Iris pigment epithelial cell (primary cell): ENCODE measurements at regions not wholly inside any gene's neighbourhood (a gene's known extent, or its start where the extent isn't known, plus 50 kb on each side); places are given as distances from the start of the nearest gene placed in this dataset.
"Not testable (repeated sequence)": the region's sequence is repeated elsewhere in the genome, so short reads cannot be mapped to it uniquely, and the experiment has no call there.

Experiments used
- DNase-seq: peaks from one replicate; pipeline ENCODE4 v3.0.0-alpha.2; 2011; ENCODE audit warnings: low read depth

GRCh38 chr14:71606064-71606463 is 326.2 kb upstream of the RGS6 start:
- DNase-seq, result no peak

GRCh38 chr14:71606575-71606974 is 325.7 kb upstream of the RGS6 start:
- DNase-seq, result no peak

- no peak for DNase-seq
Measured at GRCh38 chr14:71607056-71607455, 325.2 kb upstream of the RGS6 start.

DNA sequence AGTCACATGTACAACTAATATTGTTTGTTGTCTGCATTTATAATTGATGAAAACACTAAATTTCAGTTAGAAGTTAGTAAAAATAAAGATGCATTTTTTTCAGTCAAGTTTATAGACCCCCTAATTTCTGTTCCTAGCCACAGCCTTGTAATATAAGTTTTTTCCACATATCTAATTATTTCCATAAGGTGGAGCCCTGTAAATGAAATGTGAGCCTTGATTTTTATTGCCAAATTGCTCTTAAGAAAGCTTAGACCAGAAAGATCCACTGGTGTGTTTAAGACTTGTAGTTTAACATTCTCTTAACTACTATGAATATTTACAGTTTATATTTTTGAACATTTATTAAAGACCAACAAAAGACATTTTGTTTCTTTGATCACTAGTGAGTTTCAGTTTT is 322.1 kb upstream of the RGS6 start:
- no peak for DNase-seq

DNA sequence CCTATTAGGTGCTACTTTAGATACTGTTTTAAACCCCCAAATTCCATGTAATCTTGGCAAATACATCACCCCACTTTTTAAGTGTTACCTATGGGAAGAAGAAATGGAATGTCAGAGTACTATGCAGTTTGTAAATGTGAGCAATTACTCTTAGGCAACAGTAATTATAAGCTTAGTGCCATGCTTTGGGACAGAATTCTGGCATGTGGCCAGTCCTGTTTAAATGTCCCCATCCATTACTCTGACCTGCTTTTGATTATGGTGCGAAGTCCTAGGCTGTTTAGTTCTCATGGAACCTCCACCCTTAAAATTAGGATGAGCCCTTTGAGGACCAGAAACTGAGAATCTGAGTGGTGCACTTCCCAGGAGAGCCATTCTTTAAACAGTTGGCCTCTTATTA is 321.4 kb upstream of the RGS6 start:
- no peak for DNase-seq

- DNase-seq, result no peak
Measured at GRCh38 chr14:71613168-71613567, 319.1 kb upstream of the RGS6 start.

DNA sequence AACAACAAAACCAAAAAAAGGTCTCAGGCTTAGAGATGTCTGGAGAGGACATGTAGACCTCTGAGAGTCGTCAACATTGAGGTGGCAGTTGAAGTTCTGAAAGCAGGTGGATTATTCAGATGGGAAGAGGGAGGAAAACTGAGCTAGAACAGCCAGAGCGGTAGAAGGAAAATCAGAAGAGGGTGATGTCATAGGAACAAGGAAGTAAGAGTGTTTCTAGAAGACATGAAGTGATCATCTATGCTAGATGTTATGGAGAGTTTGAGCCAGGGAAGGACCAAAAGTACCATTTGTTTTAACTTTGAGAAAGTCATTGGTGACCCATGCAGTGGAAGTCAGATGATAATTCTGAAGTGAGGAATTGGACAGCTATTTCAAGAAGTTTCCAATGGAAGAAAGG is 316.2 kb upstream of the RGS6 start:
- no peak for DNase-seq

DNA sequence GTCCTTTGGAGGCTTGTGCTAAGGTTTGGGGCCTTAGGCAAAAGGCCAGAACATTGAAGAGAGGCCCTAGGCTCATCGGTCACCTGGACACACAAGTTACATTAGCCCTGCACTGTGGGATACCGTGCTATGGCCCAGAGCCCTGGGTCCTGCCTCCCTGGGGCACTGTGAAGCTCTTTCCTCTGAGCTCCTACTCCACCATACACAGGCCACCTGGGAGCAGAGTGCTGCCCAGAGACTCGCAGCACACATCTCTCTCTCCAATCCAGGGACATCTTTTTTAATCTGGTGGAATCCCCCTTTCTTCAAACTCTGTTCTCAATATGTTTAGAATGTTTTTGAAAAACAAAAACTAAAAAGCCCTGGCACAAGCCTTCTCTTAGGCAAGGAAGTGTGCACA is 314.2 kb upstream of the RGS6 start:
- no peak for DNase-seq

- DNase-seq, result no peak
Measured at GRCh38 chr14:71618716-71619115, 313.5 kb upstream of the RGS6 start.

DNA sequence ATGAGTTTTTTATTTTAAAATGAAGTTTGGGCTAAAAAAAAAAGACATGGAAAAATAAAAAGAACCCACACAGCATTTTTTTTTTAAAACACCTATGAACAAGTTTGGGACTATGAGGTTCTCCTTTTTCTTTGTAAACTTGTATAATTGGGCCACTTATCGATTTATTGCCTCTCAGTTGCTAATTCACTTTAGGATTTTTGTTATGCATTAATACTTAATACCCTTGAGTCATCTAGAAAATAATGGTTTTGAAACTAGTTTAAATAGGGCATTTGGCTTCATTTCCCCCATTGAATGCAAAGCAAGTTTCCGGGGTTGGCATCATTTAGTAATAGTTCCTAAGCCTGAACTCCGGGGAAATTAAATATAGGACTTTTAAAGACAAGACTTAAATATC is 312.8 kb upstream of the RGS6 start:
- DNase-seq, result no peak

- DNase-seq, result peak; percentile 88
Measured at GRCh38 chr14:71620401-71620800, 311.8 kb upstream of the RGS6 start.

DNA sequence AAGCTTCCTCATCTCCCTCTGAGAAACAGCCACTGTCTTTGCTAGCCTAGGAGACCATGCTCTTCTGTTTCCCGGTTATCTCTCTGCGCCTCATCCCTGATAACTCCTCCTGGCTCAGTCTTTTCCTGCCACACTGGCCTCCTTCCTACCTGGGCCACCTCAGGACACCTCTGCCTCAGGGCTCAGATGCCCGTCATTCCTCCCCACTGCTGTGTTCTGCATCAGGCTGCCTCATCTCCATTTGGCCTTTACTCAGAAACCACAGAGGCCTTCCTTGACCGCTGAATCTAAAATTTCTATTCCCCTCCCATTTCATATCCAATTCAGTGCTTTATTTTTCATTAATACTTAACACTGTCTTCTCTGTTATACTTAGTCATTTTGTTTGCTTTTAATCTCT is 311.0 kb upstream of the RGS6 start:
- peak; percentile 59 for DNase-seq

GRCh38 chr14:71621980-71622605 is 310.1 kb upstream of the RGS6 start:
- DNase-seq, result peak; percentile 12

DNA sequence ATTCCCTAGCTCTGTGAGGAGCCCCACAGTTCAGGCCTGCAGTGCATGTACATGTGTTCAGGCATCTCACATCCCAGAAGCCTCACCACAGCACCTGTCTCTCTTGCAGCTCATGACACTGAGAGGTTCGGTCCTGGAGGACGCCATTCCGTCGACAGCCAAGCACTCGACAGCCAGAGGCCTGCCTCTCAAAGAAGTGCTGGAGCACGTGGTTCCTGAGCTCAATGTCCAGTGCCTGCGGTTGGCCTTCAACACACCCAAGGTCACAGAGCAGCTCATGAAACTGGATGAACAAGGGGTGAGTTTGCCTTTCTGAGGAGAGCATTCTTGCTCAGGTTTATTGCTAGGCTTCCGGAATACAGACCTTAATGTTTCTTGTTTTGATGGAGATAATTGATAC is 308.3 kb upstream of the RGS6 start:
- DNase-seq, result no peak

GRCh38 chr14:71625175-71625574 is 307.1 kb upstream of the RGS6 start:
- peak; percentile 49 for DNase-seq

- DNase-seq, result peak; percentile 79
Measured at GRCh38 chr14:71625891-71626701, 306.1 kb upstream of the RGS6 start.

DNA sequence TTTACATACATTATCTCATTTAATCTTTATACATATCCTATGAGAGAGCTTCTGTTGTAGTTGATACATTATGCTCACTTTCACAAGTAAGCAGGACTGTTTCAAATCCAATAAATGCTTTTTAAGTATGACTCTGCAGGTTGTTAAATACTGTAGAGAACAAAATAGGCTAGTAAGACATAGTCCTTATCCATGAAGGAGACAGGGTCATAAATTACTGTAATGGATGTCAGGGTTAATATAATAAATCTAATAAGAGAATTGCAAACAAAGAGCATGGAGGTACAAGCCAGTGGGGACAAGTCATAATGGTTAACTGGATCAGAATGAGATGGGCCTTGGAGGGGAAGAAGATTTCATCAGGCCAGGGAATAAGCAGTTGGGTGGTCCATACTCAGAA is 303.8 kb upstream of the RGS6 start:
- no peak for DNase-seq

DNA sequence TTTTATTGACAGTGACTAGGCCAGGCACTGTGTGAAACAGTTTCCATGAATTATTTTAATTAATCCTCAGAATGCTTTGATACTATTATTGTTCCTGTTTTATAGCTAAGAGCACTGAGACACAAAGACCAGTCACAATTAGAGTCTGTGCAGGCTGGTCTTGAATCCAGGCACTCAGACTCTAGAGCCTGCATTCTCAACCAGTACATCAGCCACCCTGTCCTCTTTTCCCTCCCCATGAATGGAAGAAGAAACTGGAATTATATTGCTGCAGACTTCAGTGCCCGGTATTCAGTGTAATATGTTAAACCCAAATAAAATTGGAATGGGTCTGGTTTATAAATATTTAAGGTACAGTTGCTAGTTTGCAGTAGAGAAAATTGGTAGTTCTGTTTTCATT is 303.0 kb upstream of the RGS6 start:
- DNase-seq, result peak; percentile 21

- DNase-seq, result peak; percentile 69
Measured at GRCh38 chr14:71629765-71630492, 302.3 kb upstream of the RGS6 start.

- not testable (repeated sequence) for DNase-seq
Measured at GRCh38 chr14:71631030-71631429, 301.2 kb upstream of the RGS6 start.

DNA sequence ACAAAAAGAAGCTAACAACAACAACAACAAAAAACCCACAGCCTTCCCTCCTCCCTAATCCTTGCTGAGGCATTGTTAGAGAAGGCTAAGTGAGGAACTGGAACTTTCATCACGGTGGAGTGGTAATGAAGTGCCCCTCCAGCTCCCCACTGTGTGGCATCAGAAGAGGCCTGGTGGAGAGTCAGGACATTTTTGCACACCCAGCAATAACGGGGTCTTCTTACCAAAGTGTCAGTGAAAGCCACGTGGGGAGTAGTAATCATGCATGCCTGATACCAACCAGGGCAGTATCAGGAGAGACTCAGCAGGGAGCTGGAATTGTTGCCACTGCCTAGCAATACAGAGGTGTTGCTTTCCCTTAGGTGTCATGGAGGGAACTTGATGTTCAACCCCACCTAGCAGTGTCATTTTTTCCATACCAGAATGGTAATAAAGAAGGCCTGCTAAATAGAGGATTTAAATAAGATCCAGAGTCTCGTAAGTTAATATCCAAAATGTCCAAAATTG is 299.7 kb upstream of the RGS6 start:
- no peak for DNase-seq

GRCh38 chr14:71636076-71636475 is 296.2 kb upstream of the RGS6 start:
- DNase-seq, result no peak
